H1 (cell line): ENCODE measurements at regions not wholly inside any gene's neighbourhood (a gene's known extent, or its start where the extent isn't known, plus 50 kb on each side); places are given as distances from the start of the nearest gene placed in this dataset.

Experiments
- CTCF ChIA-PET: fragments of 300-600 bp; sonication (Branson Sonifier 250); formaldehyde crosslinking; loops from one replicate; lab custom pipeline; 2021; ENCODE audit not compliant: partially characterized antibody; lab: Charles Lee
- POLR2A ChIA-PET: fragments of 300-600 bp; sonication (Branson Sonifier 250); formaldehyde crosslinking; loops from one replicate; lab custom pipeline; 2021; ENCODE audit warnings: inconsistent platforms; ENCODE audit not compliant: partially characterized antibody; lab: Charles Lee
- DNase-seq, 2 experiments: peaks; one replicate each; pipeline versions ENCODE4 v3.0.0 to v3.0.0-alpha.2; 2010 to 2022; ENCODE audit warnings: low spot score in 2 of 2, low read depth in 1 of 2, mixed read lengths in 1 of 2
- FAIRE-seq: peaks from 2 replicates; lab custom pipeline; 2011; peaks lifted over from hg19 to GRCh38; lab: Jason Lieb, UNC
- H2AFZ ChIP-seq: 2 replicates; pipeline ENCODE4 v1.8.1; 2012; ENCODE audit warnings: low read length, inconsistent platforms
- H2AK5ac ChIP-seq: 2 replicates; pipeline ENCODE4 v1.6.1; 2013; ENCODE audit warnings: low read depth, low read length
- H2BK120ac ChIP-seq: replicated peaks from 2 replicates; pipeline ENCODE3; 2013; ENCODE audit warnings: low read depth, low read length, inconsistent platforms
- H2BK12ac ChIP-seq: 2 replicates; pipeline ENCODE4 v1.6.1; 2013; ENCODE audit warnings: low read depth, low read length
- H2BK15ac ChIP-seq: 2 replicates; pipeline ENCODE4 v1.6.1; 2013; ENCODE audit warnings: low read length
- H2BK20ac ChIP-seq: 2 replicates; pipeline ENCODE4 v1.6.1; 2013; ENCODE audit warnings: low read length
- H2BK5ac ChIP-seq: 2 replicates; pipeline ENCODE4 v1.6.1; 2013; ENCODE audit warnings: low read depth, low read length
- H3K14ac ChIP-seq: 2 replicates; pipeline ENCODE4 v1.6.1; 2013; ENCODE audit warnings: inconsistent platforms; ENCODE audit not compliant: insufficient read length
- H3K18ac ChIP-seq: 2 replicates; pipeline ENCODE4 v1.6.1; 2013; ENCODE audit warnings: low read length; ENCODE audit errors: extremely low read depth
- H3K23ac ChIP-seq: 2 replicates; pipeline ENCODE4 v1.6.1; 2013; ENCODE audit warnings: inconsistent platforms; ENCODE audit not compliant: insufficient read length
- H3K23me2 ChIP-seq: 2 replicates; pipeline ENCODE4 v1.6.1; 2013; ENCODE audit warnings: low read depth, low read length
- H3K27ac ChIP-seq: 2 replicates; pipeline ENCODE4 v1.6.1; 2011; ENCODE audit warnings: low read depth, low read length, inconsistent platforms
- H3K27me3 ChIP-seq, 4 experiments: replicated peaks in 1 of 4; 1 replicate in 1 of 4; 2 replicates in 3 of 4; pipeline versions ENCODE4 v1.6.1 to v1.8.1; 2011 to 2013; ENCODE audit warnings: low read length in 3 of 4, mild to moderate bottlenecking in 3 of 4, inconsistent platforms in 2 of 4, mixed read lengths in 2 of 4, moderate library complexity in 1 of 4; ENCODE audit not compliant: control insufficient read depth in 3 of 4, insufficient read depth in 3 of 4; ENCODE audit errors: extremely low read depth in 1 of 4
- H3K36me3 ChIP-seq, 4 experiments: 2 replicates each; pipeline versions ENCODE4 v1.6.1 to v1.8.1; 2011 to 2013; ENCODE audit warnings: mild to moderate bottlenecking in 4 of 4, low read length in 3 of 4, moderate library complexity in 2 of 4, control low read depth in 1 of 4, inconsistent platforms in 1 of 4; ENCODE audit not compliant: insufficient read depth in 4 of 4, control insufficient read depth in 2 of 4
- H3K4ac ChIP-seq: replicated peaks from 2 replicates; pipeline ENCODE3; 2013; ENCODE audit warnings: low read length, low read depth, mixed read lengths, inconsistent platforms; ENCODE audit not compliant: insufficient read length
- H3K4me1 ChIP-seq, 4 experiments: replicated peaks in 1 of 4; 1 replicate in 1 of 4; 2 replicates in 3 of 4; pipeline versions ENCODE4 v1.6.1 to v1.8.1; 2011 to 2013; ENCODE audit warnings: low read length in 3 of 4, inconsistent platforms in 2 of 4, mixed read lengths in 1 of 4; ENCODE audit not compliant: insufficient read depth in 4 of 4, control insufficient read depth in 3 of 4
- H3K4me2 ChIP-seq, 2 experiments: 2 replicates each; pipeline versions ENCODE4 v1.6.1 to v1.8.1; 2011 to 2013; ENCODE audit warnings: low read depth in 2 of 2, low read length in 2 of 2, control low read depth in 1 of 2, inconsistent platforms in 1 of 2, mild to moderate bottlenecking in 1 of 2; ENCODE audit not compliant: insufficient read depth in 1 of 2
- H3K4me3 ChIP-seq, 4 experiments: fragments of 200-600, 300-600 bp in 1 of 4; sonication (generic), shearing (Covaris generic), sonication (Bioruptor Twin) in 1 of 4; 2 replicates each; pipeline versions ENCODE4 v1.5.1 to v1.8.1; 2011 to 2016; ENCODE audit warnings: low read length in 4 of 4, low read depth in 3 of 4, control low read depth in 2 of 4, inconsistent platforms in 2 of 4, mild to moderate bottlenecking in 2 of 4, mixed read lengths in 1 of 4, moderate library complexity in 1 of 4; ENCODE audit not compliant: insufficient read depth in 2 of 4; ENCODE audit errors: extremely low read depth in 1 of 4
- H3K56ac ChIP-seq: replicated peaks from 2 replicates; pipeline ENCODE3; 2013; ENCODE audit warnings: low read depth, mild to moderate bottlenecking, mixed read lengths, low read length, inconsistent platforms; ENCODE audit not compliant: insufficient read length
- H3K79me1 ChIP-seq: 2 replicates; pipeline ENCODE4 v1.6.1; 2013; ENCODE audit warnings: low read depth, low read length, control low read depth
- H3K79me2 ChIP-seq, 2 experiments: 2 replicates each; pipeline versions ENCODE4 v1.6.1 to v1.8.1; 2012 to 2013; ENCODE audit warnings: low read length in 2 of 2, mild to moderate bottlenecking in 2 of 2, inconsistent platforms in 1 of 2; ENCODE audit not compliant: insufficient read depth in 2 of 2, control insufficient read depth in 1 of 2
- H3K9ac ChIP-seq, 4 experiments: replicated peaks in 1 of 4; 1 replicate in 1 of 4; 2 replicates in 3 of 4; pipeline versions ENCODE4 v1.6.1 to v1.8.1; 2011 to 2013; ENCODE audit warnings: low read depth in 3 of 4, low read length in 3 of 4, control low read depth in 2 of 4, mild to moderate bottlenecking in 2 of 4, moderate library complexity in 2 of 4, inconsistent platforms in 1 of 4; ENCODE audit errors: extremely low read depth in 1 of 4
- H3K9me3 ChIP-seq, 2 experiments: 2 replicates each; pipeline versions ENCODE4 v1.6.1 to v1.8.1; 2012 to 2013; ENCODE audit warnings: mild to moderate bottlenecking in 2 of 2, moderate library complexity in 2 of 2, control low read depth in 1 of 2, inconsistent platforms in 1 of 2, low read depth in 1 of 2, low read length in 1 of 2, mixed read lengths in 1 of 2; ENCODE audit not compliant: insufficient read depth in 2 of 2
- H4K20me1 ChIP-seq, 2 experiments: replicated peaks in 1 of 2; 2 replicates each; pipeline versions ENCODE3 to v1.8.1; 2011 to 2013; ENCODE audit warnings: inconsistent platforms in 2 of 2, low read length in 2 of 2, mild to moderate bottlenecking in 1 of 2; ENCODE audit not compliant: insufficient read depth in 2 of 2, control insufficient read depth in 1 of 2
- H4K5ac ChIP-seq: 2 replicates; pipeline ENCODE4 v1.6.1; 2013; ENCODE audit warnings: low read length, low read depth, mixed read lengths, inconsistent platforms; ENCODE audit not compliant: insufficient read length
- H4K8ac ChIP-seq: 2 replicates; pipeline ENCODE4 v1.8.0; 2013; ENCODE audit warnings: mild to moderate bottlenecking, moderate library complexity, low read length, inconsistent platforms; ENCODE audit not compliant: insufficient read depth; ENCODE audit errors: extremely low read depth
- H4K91ac ChIP-seq: replicated peaks from 2 replicates; pipeline ENCODE3; 2013; ENCODE audit warnings: low read length, mixed read lengths, inconsistent platforms; ENCODE audit not compliant: insufficient read length
- BRCA1 ChIP-seq: IDR thresholded peaks from 2 replicates; pipeline ENCODE4 v1.6.1; 2012; ENCODE audit warnings: low read depth, low read length, improper control_type of control experiment
- FOSL1 ChIP-seq: IDR thresholded peaks from 2 replicates; pipeline ENCODE4 v1.6.1; 2011; ENCODE audit warnings: mild to moderate bottlenecking, low read depth, low read length, moderate library complexity; ENCODE audit not compliant: insufficient read depth
- RFX5 ChIP-seq: IDR thresholded peaks from 2 replicates; pipeline ENCODE4 v1.6.1; 2011; ENCODE audit warnings: low read depth, low read length, improper control_type of control experiment, borderline replicate concordance
- SAP30 ChIP-seq: fragments of 300-600 bp; sonication (generic); IDR thresholded peaks from 2 replicates; pipeline ENCODE4 v1.7.1; 2012; ENCODE audit warnings: low read length, moderate library complexity, mild to moderate bottlenecking, inconsistent platforms; ENCODE audit not compliant: insufficient read depth, insufficient replicate concordance
- TCF12 ChIP-seq: IDR thresholded peaks from 2 replicates; pipeline ENCODE4 v1.6.1; 2011; ENCODE audit warnings: low read depth, mild to moderate bottlenecking, low read length
- WGBS, 2 experiments: shearing (Covaris generic) in 1 of 2; methylation state at CpG; one replicate each; pipeline versions ENCODE4 v1.1.6 to v1.1.7; 2013 to 2015; ENCODE audit warnings: low lambda C conversion rate in 2 of 2, mixed read lengths in 2 of 2, inconsistent platforms in 1 of 2, low coverage in 1 of 2, missing lambda C conversion rate in 1 of 2; ENCODE audit not compliant: insufficient replicate concordance in 2 of 2, insufficient coverage in 1 of 2, insufficient read length in 1 of 2; ENCODE audit errors: extremely low coverage in 1 of 2, missing lambda C conversion rate in 1 of 2; 5-methylcytosine and 5-hydroxymethylcytosine counted together

- Histone ChIP-seq H4K8ac (no peak overlapping the region), H3K14ac (no peak overlapping the region), H2AFZ (no peak overlapping the region), H4K5ac (no peak overlapping the region), H3K4me3 (no peak overlapping the region), H3K23me2 (no peaks in the 10 kb centered on the region), H3K56ac (no peak overlapping the region), H3K27me3 (no peaks in the 10 kb centered on the region), H2BK20ac (no peak overlapping the region), H2BK15ac (no peak overlapping the region), H2BK5ac (no peak overlapping the region), H4K91ac (no peak overlapping the region), H3K4me1 (no peaks in the 10 kb centered on the region), H3K27ac (no peak overlapping the region), H2BK12ac (no peak overlapping the region), H3K79me2 (no peaks in the 10 kb centered on the region), H3K9me3 (peaks cover 0 to 6% of the 10 kb centered on the region in 2 experiments; a peak in 2 of 4 replicates), H3K79me1 (no peaks in the 10 kb centered on the region), H3K36me3 (peaks cover 0 to 4% (median 0%) of the 10 kb centered on the region in 4 experiments; a peak in 1 of 8 replicates), H3K23ac (no peak overlapping the region), H3K4ac (no peak overlapping the region), H4K20me1 (no peaks in the 10 kb centered on the region), H3K9ac (no peak overlapping the region), H3K18ac (no peak overlapping the region), H3K4me2 (no peak overlapping the region), H2BK120ac (no peak overlapping the region), H2AK5ac (no peak overlapping the region)
- FAIRE-seq: no peak
- TF ChIP-seq TCF12: no peak
- TF ChIP-seq RFX5: no peak
- TF ChIP-seq SAP30: no peak
- TF ChIP-seq BRCA1: no peak
- TF ChIP-seq FOSL1: no peak
- no peak for DNase-seq
- ChIA-PET CTCF (no interaction called here), POLR2A (no interaction called here)
- WGBS, 2 experiments: 100% methylated on average over 1 of the region's 1 CpG; no CpG with 5 or more reads in 1 of the 2 experiments
Observed at GRCh38 chr3:78026318-78026828, 986.5 kb downstream of the ROBO2 start.
